Spleen (tissue), 11 donors: ENCODE measurements at regions not wholly inside any gene's neighbourhood (a gene's known extent, or its start where the extent isn't known, plus 50 kb on each side); places are given as distances from the start of the nearest gene placed in this dataset.

Experiments
- DNase-seq: peaks from one replicate; pipeline ENCODE4 v3.0.0-alpha.2; 2020
- H3K27ac ChIP-seq, 8 donors: fragments of 200-600 bp; sonication (generic) in 7 of 8; 1 replicate in 4 of 8; 2 replicates in 4 of 8; pipeline versions ENCODE4 v1.5.0 to v1.8.0; 2016 to 2021; ENCODE audit warnings: inconsistent platforms in 4 of 8, mild to moderate bottlenecking in 4 of 8, moderate library complexity in 1 of 8
- H3K27me3 ChIP-seq, 7 donors: fragments of 200-600 bp; sonication (generic) in 6 of 7; replicated peaks in 1 of 7; 1 replicate in 4 of 7; 2 replicates in 3 of 7; pipeline versions ENCODE4 v1.5.0 to v1.8.0; 2016 to 2021; ENCODE audit warnings: inconsistent platforms in 3 of 7, mild to moderate bottlenecking in 1 of 7
- H3K36me3 ChIP-seq, 6 donors: fragments of 200-600 bp; sonication (generic) in 5 of 6; 1 replicate in 4 of 6; 2 replicates in 2 of 6; pipeline versions ENCODE4 v1.5.0 to v1.8.0; 2016 to 2021; ENCODE audit warnings: inconsistent platforms in 2 of 6
- H3K4me1 ChIP-seq, 6 donors: fragments of 200-600 bp; sonication (generic) in 5 of 6; 1 replicate in 3 of 6; 2 replicates in 3 of 6; pipeline versions ENCODE4 v1.5.0 to v1.8.0; 2016 to 2021; ENCODE audit warnings: inconsistent platforms in 3 of 6
- H3K4me3 ChIP-seq, 8 donors: fragments of 200-600 bp; sonication (generic) in 7 of 8; 1 replicate in 4 of 8; 2 replicates in 4 of 8; pipeline versions ENCODE4 v1.5.0 to v1.8.0; 2016 to 2021; ENCODE audit warnings: inconsistent platforms in 4 of 8, mild to moderate bottlenecking in 4 of 8, moderate library complexity in 2 of 8
- H3K9me3 ChIP-seq, 8 donors: fragments of 200-600 bp; sonication (generic) in 7 of 8; 1 replicate in 4 of 8; 2 replicates in 4 of 8; pipeline versions ENCODE4 v1.5.0 to v1.8.0; 2016 to 2021; ENCODE audit warnings: inconsistent platforms in 4 of 8
- CTCF ChIP-seq, 11 experiments: fragments of 200-600 bp in 7 of 11; fragments of 450-650 bp in 4 of 11; sonication (generic) in 4 of 11; IDR thresholded peaks in 8 of 11; conservative IDR thresholded peaks in 3 of 11; 1 replicate in 7 of 11; 2 replicates in 4 of 11; pipeline versions ENCODE4 v1.4.0 to v1.8.0; 2016 to 2021; ENCODE audit warnings: antibody characterized with exemption in 11 of 11, inconsistent platforms in 4 of 11, mild to moderate bottlenecking in 1 of 11
- POLR2A ChIP-seq, 3 donors: fragments of 450-650 bp; IDR thresholded peaks; one replicate each; pipeline ENCODE4 v1.5.1; 2017; ENCODE audit warnings: antibody characterized with exemption in 3 of 3, mild to moderate bottlenecking in 1 of 3
- POLR2AphosphoS5 ChIP-seq, 3 donors: sonication (generic); formaldehyde crosslinking; IDR thresholded peaks; one replicate each; pipeline ENCODE4 v1.5.1; 2017; ENCODE audit warnings: antibody characterized with exemption in 3 of 3
- WGBS, 5 donors: extraction: QIAGEN DNeasy Blood & Tissue Kit in 3 of 5; methylation state at CpG; one replicate each; pipeline versions ENCODE4 v1.1.5 to v1.1.7; 2013 to 2018; 5-methylcytosine and 5-hydroxymethylcytosine counted together
- intact Hi-C: fragments of 100-400 bp; cut with DNase I; formaldehyde crosslinking; loops from one replicate; pipeline ENCODE4 v1.15.0; 2023; ENCODE audit warnings: low total_unique reads
- donor health status: healthy with polysubstance abuse.
- donor health status: DM: no; HTN: no; CAD: no; lungs with moderate emphysema.
- donor health status: DM: no; HTN: no; CAD: no.
- donor health status: Bipolar disorder and iron deficiency.
- donor health status: healthy.
- donor health status: DM: no; HTN: no; CAD: no.
- donor health status: DM: yes; HTN: yes; CAD: no.

DNA sequence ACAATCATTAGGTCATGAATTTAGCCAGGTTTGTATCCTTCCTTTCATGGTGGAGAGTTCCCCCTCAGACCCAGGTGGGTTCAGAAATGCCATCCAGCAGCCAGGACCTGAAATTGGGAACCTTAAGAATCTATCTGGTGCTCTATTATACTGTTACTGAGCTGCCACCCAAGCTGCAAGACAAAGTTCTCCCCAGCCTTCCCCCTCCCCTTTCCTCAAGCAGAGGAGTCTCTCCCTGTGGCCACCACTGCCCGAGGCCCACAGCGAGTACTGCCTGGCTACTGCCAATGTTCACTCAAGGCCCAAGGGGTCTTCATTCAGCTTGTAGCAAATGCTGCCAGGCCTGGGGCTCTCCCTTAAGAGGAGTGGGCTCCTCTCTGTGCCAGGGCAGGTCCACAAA is 133.8 kb downstream of the TMEM38B start:
- Histone ChIP-seq H3K9me3 (peaks cover 0 to 13% (median under 1%) of the 10 kb centered on the region in 8 donors), H3K36me3 (no peaks in the 10 kb centered on the region), H3K4me1 (no peaks in the 10 kb centered on the region), H3K27me3 (no peaks in the 10 kb centered on the region), H3K27ac (no peak overlapping the region), H3K4me3 (no peak overlapping the region)
- no peak for TF ChIP-seq POLR2AphosphoS5 (IDR thresholded peaks at IDR 0.05)
- TF ChIP-seq CTCF (IDR thresholded peaks at IDR 0.05 in 8 of 11, conservative IDR thresholded peaks at IDR 0.05 in 3 of 11) = no peak
- no peak for TF ChIP-seq POLR2A (IDR thresholded peaks at IDR 0.05)
- WGBS, 5 donors = 93 to 100% (median 95%) methylated on average over 2 of the region's 2 CpGs
- no peak for DNase-seq
- intact Hi-C loops = no loop called here

GRCh38 chr9:105828596-105829213 is 134.4 kb downstream of the TMEM38B start:
- TF ChIP-seq POLR2A (IDR thresholded peaks at IDR 0.05) (no peak), POLR2AphosphoS5 (IDR thresholded peaks at IDR 0.05) (no peak)

GRCh38 chr9:105830461-105830860 is 136.1 kb downstream of the TMEM38B start:
- Histone ChIP-seq H3K27me3 (no peaks in the 10 kb centered on the region), H3K27ac (no peak overlapping the region), H3K9me3 (no peaks in the 10 kb centered on the region), H3K36me3 (no peaks in the 10 kb centered on the region), H3K4me1 (no peaks in the 10 kb centered on the region), H3K4me3 (no peak overlapping the region)
- intact Hi-C loops = no loop called here
- 78 to 97% (median 81%) methylated on average over 1 of the region's 1 CpG for whole genome bisulfite sequencing, 5 donors
- DNase-seq = no peak
- TF ChIP-seq POLR2A (IDR thresholded peaks at IDR 0.05) (no peak), CTCF (IDR thresholded peaks at IDR 0.05 in 8 of 11, conservative IDR thresholded peaks at IDR 0.05 in 3 of 11) (no peak), POLR2AphosphoS5 (IDR thresholded peaks at IDR 0.05) (no peak)

More at GRCh38 chr9:105828596-105829213, 134.4 kb downstream of the TMEM38B start:
- Histone ChIP-seq H3K27ac (no peak overlapping the region), H3K9me3 (peaks cover 0 to 9% (median 0%) of the 10 kb centered on the region in 8 donors), H3K4me3 (no peak overlapping the region), H3K36me3 (no peaks in the 10 kb centered on the region), H3K4me1 (no peaks in the 10 kb centered on the region), H3K27me3 (no peaks in the 10 kb centered on the region)
- 0 to 95% (median 44%) methylated on average over 1 of the region's 1 CpG for WGBS, 5 donors
- intact Hi-C loops = no loop called here
- DNase-seq = no peak

GRCh38 chr9:105832096-105832710 is 137.9 kb downstream of the TMEM38B start:
- WGBS, 5 donors = 72 to 91% (median 79%) methylated on average over 4 of the region's 4 CpGs

More at GRCh38 chr9:105832096-105832710, 137.9 kb downstream of the TMEM38B start:
- DNase-seq = no peak
- no peaks in the 10 kb centered on the region for H3K27me3 ChIP-seq
- no peak overlapping the region for H3K4me3 ChIP-seq
- intact Hi-C loops = no loop called here
- TF ChIP-seq CTCF (IDR thresholded peaks at IDR 0.05 in 8 of 11, conservative IDR thresholded peaks at IDR 0.05 in 3 of 11) (no peak), POLR2AphosphoS5 (IDR thresholded peaks at IDR 0.05) (no peak), POLR2A (IDR thresholded peaks at IDR 0.05) (no peak)
- H3K27ac ChIP-seq = no peak overlapping the region
- H3K36me3 ChIP-seq = no peaks in the 10 kb centered on the region
- no peaks in the 10 kb centered on the region for H3K9me3 ChIP-seq
- H3K4me1 ChIP-seq = no peaks in the 10 kb centered on the region
